Fibroblast of lung (primary cell): ENCODE measurements at regions not wholly inside any gene's neighbourhood (a gene's known extent, or its start where the extent isn't known, plus 50 kb on each side); places are given as distances from the start of the nearest gene placed in this dataset.
A peak's percentile ranks its signal among the peaks of the same experiment; 100 is the strongest.

Source experiments
- DNase-seq, 2 donors: peaks; one replicate each; pipeline versions ENCODE4 v3.0.0 to v3.0.0-alpha.2; 2010; ENCODE audit warnings: low read depth in 2 of 2
- H2AFZ ChIP-seq: 2 replicates; pipeline ENCODE4 v1.5.1; 2012; ENCODE audit warnings: low read length, control low read depth, inconsistent platforms
- H3K27ac ChIP-seq: 2 replicates; pipeline ENCODE4 v1.5.1; 2011; ENCODE audit warnings: low read length, control low read depth; ENCODE audit not compliant: insufficient read depth
- H3K27me3 ChIP-seq: 2 replicates; pipeline ENCODE4 v1.5.1; 2011; ENCODE audit warnings: mild to moderate bottlenecking, low read length; ENCODE audit not compliant: control insufficient read depth, insufficient read depth
- H3K36me3 ChIP-seq: 2 replicates; pipeline ENCODE4 v1.5.1; 2011; ENCODE audit warnings: low read length; ENCODE audit not compliant: control insufficient read depth, insufficient read depth
- H3K4me1 ChIP-seq: 2 replicates; pipeline ENCODE4 v1.5.1; 2011; ENCODE audit warnings: low read length; ENCODE audit not compliant: control insufficient read depth, insufficient read depth; ENCODE audit errors: extremely low read depth
- H3K4me2 ChIP-seq: 2 replicates; pipeline ENCODE4 v1.5.1; 2011; ENCODE audit warnings: low read length, control low read depth; ENCODE audit not compliant: insufficient read depth; ENCODE audit errors: extremely low read depth
- H3K4me3 ChIP-seq, 4 experiments: fragments of 200-600 bp in 1 of 4; sonication (generic) in 1 of 4; replicated peaks in 1 of 4; 2 replicates each; pipeline ENCODE4 v1.5.1; 2011 to 2016; ENCODE audit warnings: low read length in 4 of 4, low read depth in 3 of 4, mild to moderate bottlenecking in 3 of 4, control low read depth in 2 of 4, inconsistent platforms in 1 of 4, mixed read lengths in 1 of 4; ENCODE audit not compliant: insufficient read depth in 1 of 4; ENCODE audit errors: control extremely low read depth in 1 of 4
- H3K79me2 ChIP-seq: 2 replicates; pipeline ENCODE4 v1.5.1; 2012; ENCODE audit warnings: mild to moderate bottlenecking, low read length, inconsistent platforms; ENCODE audit not compliant: control insufficient read depth, insufficient read depth
- H3K9ac ChIP-seq: 2 replicates; pipeline ENCODE4 v1.5.1; 2011; ENCODE audit warnings: mild to moderate bottlenecking, low read length, control low read depth; ENCODE audit not compliant: insufficient read depth
- H3K9me3 ChIP-seq: 2 replicates; pipeline ENCODE4 v1.5.1; 2012; ENCODE audit warnings: low read depth, low read length; ENCODE audit not compliant: control insufficient read depth, insufficient read depth
- H4K20me1 ChIP-seq: 2 replicates; pipeline ENCODE4 v1.5.1; 2011; ENCODE audit warnings: low read length; ENCODE audit not compliant: control insufficient read depth, insufficient read depth; ENCODE audit errors: extremely low read depth
- CTCF ChIP-seq, 2 donors: IDR thresholded peaks in 1 of 2; conservative IDR thresholded peaks in 1 of 2; 1 replicate in 1 of 2; 2 replicates in 1 of 2; pipeline ENCODE4 v1.5.1; 2011 to 2012; ENCODE audit warnings: low read length in 2 of 2, control low read depth in 1 of 2, inconsistent platforms in 1 of 2, low read depth in 1 of 2, mild to moderate bottlenecking in 1 of 2
- EZH2 ChIP-seq: IDR thresholded peaks from 2 replicates; pipeline ENCODE4 v1.5.1; 2012; ENCODE audit warnings: low read length, control low read depth, mild to moderate bottlenecking; ENCODE audit errors: missing control alignments

- Histone ChIP-seq H3K4me3 (no peak overlapping the region), H3K27me3 (no peaks in the 10 kb centered on the region), H4K20me1 (no peaks in the 10 kb centered on the region), H3K4me1 (no peaks in the 10 kb centered on the region), H2AFZ (no peak overlapping the region), H3K9ac (no peak overlapping the region), H3K79me2 (no peaks in the 10 kb centered on the region), H3K4me2 (no peak overlapping the region), H3K27ac (no peak overlapping the region), H3K9me3 (no peaks in the 10 kb centered on the region), H3K36me3 (no peaks in the 10 kb centered on the region)
- peak in 1 of 2 donors; percentile 76 for DNase-seq
- no peak for TF ChIP-seq EZH2
Observed at GRCh38 chr1:232328486-232329102, 301.3 kb downstream of the SIPA1L2 start.

GRCh38 chr1:232327899-232328298, 302.0 kb downstream of the SIPA1L2 start:
- no peak overlapping the region for H3K9ac ChIP-seq
- H3K4me1 ChIP-seq, result no peaks in the 10 kb centered on the region
- no peaks in the 10 kb centered on the region for H3K79me2 ChIP-seq
- H3K27ac ChIP-seq, result no peak overlapping the region
- H3K4me2 ChIP-seq, result no peak overlapping the region
- no peak for DNase-seq
- H2AFZ ChIP-seq, result no peak overlapping the region
- no peaks in the 10 kb centered on the region for H3K9me3 ChIP-seq
- H3K36me3 ChIP-seq, result no peaks in the 10 kb centered on the region
- H3K4me3 ChIP-seq, result no peak overlapping the region
- TF ChIP-seq EZH2 (no peak), CTCF (conservative IDR thresholded peaks at IDR 0.05 in 1 of 2, IDR thresholded peaks at IDR 0.05 in 1 of 2; ENCODE audit: low read depth in 1 of 2, low read length in 2 of 2) (no peak)
- no peaks in the 10 kb centered on the region for H4K20me1 ChIP-seq
- no peaks in the 10 kb centered on the region for H3K27me3 ChIP-seq

GRCh38 chr1:232327269-232327668, 302.7 kb downstream of the SIPA1L2 start:
- peak in 1 of 2 donors; percentile 40 for DNase-seq
- no peaks in the 10 kb centered on the region for H3K9me3 ChIP-seq
- no peak overlapping the region for H3K4me2 ChIP-seq

More at GRCh38 chr1:232327269-232327668, 302.7 kb downstream of the SIPA1L2 start:
- Histone ChIP-seq H3K9ac (no peak overlapping the region), H4K20me1 (no peaks in the 10 kb centered on the region), H3K27ac (no peak overlapping the region), H3K79me2 (no peaks in the 10 kb centered on the region), H3K4me3 (no peak overlapping the region), H2AFZ (no peak overlapping the region), H3K4me1 (no peaks in the 10 kb centered on the region), H3K27me3 (no peaks in the 10 kb centered on the region), H3K36me3 (no peaks in the 10 kb centered on the region)
- TF ChIP-seq CTCF (conservative IDR thresholded peaks at IDR 0.05 in 1 of 2, IDR thresholded peaks at IDR 0.05 in 1 of 2; ENCODE audit: low read depth in 1 of 2, low read length in 2 of 2), result no peak
- TF ChIP-seq EZH2, result no peak
